NCI-H69 (cell line): ENCODE measurements at regions not wholly inside any gene's neighbourhood (a gene's known extent, or its start where the extent isn't known, plus 50 kb on each side); places are given as distances from the start of the nearest gene placed in this dataset.

Source experiments
- DNase-seq: peaks from one replicate; lab custom pipeline; 2025; lab: John Stamatoyannopoulos, UW

GRCh38 chr4:81881855-81882621 lies 410.3 kb upstream of the RASGEF1B start:
- DNase-seq, result peak; percentile 18

- no peak for DNase-seq
These were observed 404.4 kb upstream of the RASGEF1B start for GRCh38 chr4:81876106-81876505.

- no peak for DNase-seq
These were observed 403.2 kb upstream of the RASGEF1B start for GRCh38 chr4:81874661-81875515.

- DNase-seq, result no peak
These were observed 398.6 kb upstream of the RASGEF1B start for GRCh38 chr4:81870275-81870674.

- DNase-seq, result no peak
These were observed 388.4 kb upstream of the RASGEF1B start for GRCh38 chr4:81860111-81860510.

GRCh38 chr4:81854406-81854805 lies 382.7 kb upstream of the RASGEF1B start:
- DNase-seq, result no peak

GRCh38 chr4:81852031-81852715 lies 380.5 kb upstream of the RASGEF1B start:
- DNase-seq, result no peak

GRCh38 chr4:81850701-81851100 lies 379.0 kb upstream of the RASGEF1B start:
- no peak for DNase-seq

GRCh38 chr4:81845761-81846160 lies 374.1 kb upstream of the RASGEF1B start:
- no peak for DNase-seq

- DNase-seq, result no peak
These were observed 373.6 kb upstream of the RASGEF1B start for GRCh38 chr4:81845273-81845672.

- peak; percentile 80 for DNase-seq
These were observed 373.0 kb upstream of the RASGEF1B start for GRCh38 chr4:81844717-81845116.

- DNase-seq, result peak; percentile 90
These were observed 367.8 kb upstream of the RASGEF1B start for GRCh38 chr4:81839347-81840042.

GRCh38 chr4:81838586-81838985 lies 366.9 kb upstream of the RASGEF1B start:
- DNase-seq, result no peak

GRCh38 chr4:81836716-81837115 lies 365.0 kb upstream of the RASGEF1B start:
- peak; percentile 21 for DNase-seq

GRCh38 chr4:81833576-81833975 lies 361.9 kb upstream of the RASGEF1B start:
- DNase-seq, result no peak

- DNase-seq, result peak; percentile 5
These were observed 357.3 kb upstream of the RASGEF1B start for GRCh38 chr4:81828991-81829390.

- no peak for DNase-seq
These were observed 356.0 kb upstream of the RASGEF1B start for GRCh38 chr4:81827577-81828202.

- DNase-seq, result no peak
These were observed 355.2 kb upstream of the RASGEF1B start for GRCh38 chr4:81826817-81827424.

- no peak for DNase-seq
These were observed 354.6 kb upstream of the RASGEF1B start for GRCh38 chr4:81826335-81826734.

GRCh38 chr4:81818385-81818920 lies 346.7 kb upstream of the RASGEF1B start:
- no peak for DNase-seq
